ENCODE measurements at regions not wholly inside any gene's neighbourhood (a gene's known extent, or its start where the extent isn't known, plus 50 kb on each side); places are given as distances from the start of the nearest gene placed in this dataset.
"Not testable (repeated sequence)": the region's sequence is repeated elsewhere in the genome, so short reads cannot be mapped to it uniquely, and the experiment has no call there.

DNA sequence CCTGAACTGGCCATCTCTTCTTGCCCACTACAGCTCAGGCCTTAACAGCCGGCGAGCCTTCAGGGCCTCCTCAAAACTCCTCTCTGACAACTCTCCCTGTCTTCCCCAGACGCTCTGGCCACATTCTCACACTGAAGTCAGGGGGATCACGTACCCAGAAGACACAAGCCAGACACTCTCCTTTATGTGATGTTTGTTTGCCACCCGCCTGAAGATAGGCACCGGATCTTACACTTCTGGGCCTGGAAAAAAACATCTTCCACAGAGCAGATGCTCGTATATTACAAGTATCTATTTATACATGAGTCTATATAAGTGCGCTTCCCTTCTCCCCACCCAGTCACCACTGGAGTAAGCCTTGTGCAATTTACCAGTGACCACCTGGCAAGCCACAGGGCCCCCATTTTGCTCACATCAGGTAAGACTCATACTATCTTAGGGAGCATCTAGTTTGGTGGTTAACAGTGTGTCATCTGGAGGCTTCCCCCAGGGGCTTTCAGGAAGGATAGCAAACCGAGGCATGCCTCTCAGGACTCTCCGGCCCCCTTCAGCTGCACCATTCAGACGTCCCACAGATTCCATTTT is 349.4 kb downstream of the SOX9 start:
- H3K27ac ChIP-seq = no peak overlapping the region
- no peaks in the 10 kb centered on the region for H3K27me3 ChIP-seq
- intact Hi-C loops (cut with DNase I) = no loop called here
- no peaks in the 10 kb centered on the region for H3K36me3 ChIP-seq (replicated peaks in 1 of 2)
- no peak for DNase-seq
- 76 to 83% (median 79%) methylated on average over 11 of the region's 11 CpGs for WGBS, 4 donors
- H3K9me3 ChIP-seq (replicated peaks in 1 of 3) = no peaks in the 10 kb centered on the region
- no peak for TF ChIP-seq POLR2A (IDR thresholded peaks at IDR 0.05)
- TF ChIP-seq, protein P1, sequence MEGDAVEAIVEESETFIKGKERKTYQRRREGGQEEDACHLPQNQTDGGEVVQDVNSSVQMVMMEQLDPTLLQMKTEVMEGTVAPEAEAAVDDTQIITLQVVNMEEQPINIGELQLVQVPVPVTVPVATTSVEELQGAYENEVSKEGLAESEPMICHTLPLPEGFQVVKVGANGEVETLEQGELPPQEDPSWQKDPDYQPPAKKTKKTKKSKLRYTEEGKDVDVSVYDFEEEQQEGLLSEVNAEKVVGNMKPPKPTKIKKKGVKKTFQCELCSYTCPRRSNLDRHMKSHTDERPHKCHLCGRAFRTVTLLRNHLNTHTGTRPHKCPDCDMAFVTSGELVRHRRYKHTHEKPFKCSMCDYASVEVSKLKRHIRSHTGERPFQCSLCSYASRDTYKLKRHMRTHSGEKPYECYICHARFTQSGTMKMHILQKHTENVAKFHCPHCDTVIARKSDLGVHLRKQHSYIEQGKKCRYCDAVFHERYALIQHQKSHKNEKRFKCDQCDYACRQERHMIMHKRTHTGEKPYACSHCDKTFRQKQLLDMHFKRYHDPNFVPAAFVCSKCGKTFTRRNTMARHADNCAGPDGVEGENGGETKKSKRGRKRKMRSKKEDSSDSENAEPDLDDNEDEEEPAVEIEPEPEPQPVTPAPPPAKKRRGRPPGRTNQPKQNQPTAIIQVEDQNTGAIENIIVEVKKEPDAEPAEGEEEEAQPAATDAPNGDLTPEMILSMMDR (IDR thresholded peaks at IDR 0.05) = no peak
- no peak overlapping the region for H3K4me3 ChIP-seq
- no peaks in the 10 kb centered on the region for H3K4me1 ChIP-seq (replicated peaks in 1 of 2)

DNA sequence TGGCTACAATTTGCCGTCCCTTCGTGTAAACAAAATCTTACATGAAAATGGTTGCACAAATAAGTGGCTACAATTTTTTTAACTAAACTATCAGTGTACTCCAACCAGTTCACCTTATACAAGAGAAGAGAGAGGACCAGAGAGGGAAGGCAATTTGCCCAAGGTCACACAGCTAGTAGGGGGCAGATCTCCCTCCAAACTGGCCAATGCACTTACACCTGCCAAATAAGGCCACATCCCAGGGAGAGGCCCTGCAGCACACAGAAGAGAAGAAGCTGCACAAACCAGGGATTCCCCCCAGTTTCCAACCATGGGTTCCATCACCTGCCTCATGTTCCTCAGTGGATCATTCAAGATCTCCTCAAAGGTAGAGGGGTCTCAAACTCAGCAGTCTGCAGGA is 349.9 kb downstream of the SOX9 start:
- intact Hi-C loops (cut with DNase I) = no loop called here
- DNase-seq = no peak
- Histone ChIP-seq H3K4me1 (replicated peaks in 1 of 2) (no peaks in the 10 kb centered on the region), H3K27ac (no peak overlapping the region), H3K27me3 (no peaks in the 10 kb centered on the region), H3K9me3 (replicated peaks in 1 of 3) (no peaks in the 10 kb centered on the region), H3K36me3 (replicated peaks in 1 of 2) (no peaks in the 10 kb centered on the region), H3K4me3 (no peak overlapping the region)
- 91 to 98% (median 95%) methylated on average over 2 of the region's 2 CpGs for WGBS, 4 donors
- no peak for TF ChIP-seq POLR2A (IDR thresholded peaks at IDR 0.05)
- TF ChIP-seq, protein P1 (IDR thresholded peaks at IDR 0.05) = no peak

DNA sequence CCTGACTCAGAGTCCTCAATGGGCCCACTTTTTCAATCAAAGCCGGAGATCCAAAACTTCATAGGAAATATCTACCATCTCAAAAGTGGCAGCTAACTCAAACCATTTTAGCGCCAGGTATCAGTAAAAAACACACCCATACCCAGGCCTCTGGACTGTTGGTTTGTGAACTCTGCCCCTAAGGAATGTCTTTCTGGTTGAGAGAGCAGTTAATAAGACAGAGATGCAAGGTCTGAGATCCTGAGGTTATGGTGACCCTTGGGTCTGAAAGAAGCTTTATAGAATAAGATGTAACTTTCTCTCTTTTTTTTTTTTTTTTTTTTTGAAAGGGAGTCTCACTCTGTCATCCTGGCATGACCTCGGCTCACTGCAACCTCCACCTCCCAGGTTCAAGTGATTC is 350.5 kb downstream of the SOX9 start:
- no peak overlapping the region for H3K4me3 ChIP-seq
- no peaks in the 10 kb centered on the region for H3K27me3 ChIP-seq
- 81 to 94% (median 86%) methylated on average over 3 of the region's 3 CpGs for whole genome bisulfite sequencing, 4 donors
- TF ChIP-seq, protein P1 (IDR thresholded peaks at IDR 0.05) = no peak
- H3K4me1 ChIP-seq (replicated peaks in 1 of 2) = no peaks in the 10 kb centered on the region
- intact Hi-C loops (cut with DNase I) = no loop called here
- no peak overlapping the region for H3K27ac ChIP-seq
- H3K36me3 ChIP-seq (replicated peaks in 1 of 2) = no peaks in the 10 kb centered on the region
- no peaks in the 10 kb centered on the region for H3K9me3 ChIP-seq (replicated peaks in 1 of 3)
- no peak for DNase-seq

DNA sequence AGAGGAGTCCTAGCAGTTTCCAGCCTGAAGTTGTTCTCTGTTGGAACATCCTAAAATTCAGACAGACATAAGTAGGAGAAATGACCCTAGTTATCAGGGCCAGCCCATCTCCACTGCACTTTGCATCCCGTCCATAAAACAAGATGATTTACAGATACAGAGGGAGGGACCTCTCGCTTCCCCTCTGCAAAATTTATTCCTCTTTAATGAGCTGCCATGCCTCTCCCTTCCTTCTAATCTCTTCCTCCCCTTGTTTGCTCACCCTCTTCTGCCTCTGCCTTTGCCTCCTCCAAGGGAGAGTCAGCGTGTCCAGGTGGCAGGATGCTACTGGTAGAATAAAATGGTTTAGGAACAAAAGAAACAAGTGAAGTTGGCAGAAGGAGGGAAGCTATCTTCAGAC is 351.3 kb downstream of the SOX9 start:
- Histone ChIP-seq H3K36me3 (replicated peaks in 1 of 2) (no peaks in the 10 kb centered on the region), H3K4me1 (replicated peaks in 1 of 2) (no peaks in the 10 kb centered on the region), H3K4me3 (no peak overlapping the region), H3K27me3 (no peaks in the 10 kb centered on the region), H3K27ac (no peak overlapping the region), H3K9me3 (replicated peaks in 1 of 3) (no peaks in the 10 kb centered on the region)
- TF ChIP-seq, protein P1 (IDR thresholded peaks at IDR 0.05) = no peak
- TF ChIP-seq POLR2A (IDR thresholded peaks at IDR 0.05) = no peak
- no peak for DNase-seq
- intact Hi-C loops (cut with DNase I) = no loop called here
- 53 to 64% (median 57%) methylated on average over 3 of the region's 3 CpGs for WGBS, 4 donors

DNA sequence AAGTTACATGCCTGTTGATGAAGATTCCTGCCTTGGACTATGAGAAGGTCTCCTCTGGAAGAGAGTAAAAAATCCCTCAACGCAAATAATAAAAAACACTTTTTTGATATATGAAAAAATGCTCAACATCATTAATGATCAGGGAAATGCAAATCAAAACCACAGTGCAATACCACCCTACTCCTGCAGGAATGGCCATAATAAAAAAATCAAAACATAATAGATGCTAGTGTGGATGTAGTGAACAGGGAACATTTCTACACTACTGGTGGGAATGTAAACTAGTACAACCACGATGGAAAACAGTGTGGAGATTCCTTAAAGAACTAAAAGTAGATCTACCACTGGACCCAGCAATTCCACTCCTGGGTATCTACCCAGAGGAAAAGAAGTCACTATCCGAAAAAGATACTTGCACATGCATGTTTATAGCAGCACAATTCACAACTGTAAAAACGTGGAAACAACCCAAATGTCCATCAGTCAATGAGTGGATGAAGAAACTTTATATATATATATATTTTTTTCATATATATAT is 352.1 kb downstream of the SOX9 start:
- 76 to 80% (median 78%) methylated on average over 4 of the region's 4 CpGs for WGBS, 4 donors
- H3K4me1 ChIP-seq (replicated peaks in 1 of 2); H3K27me3 ChIP-seq; H3K36me3 ChIP-seq (replicated peaks in 1 of 2); H3K4me3 ChIP-seq; H3K9me3 ChIP-seq (replicated peaks in 1 of 3); DNase-seq; H3K27ac ChIP-seq; intact Hi-C loops (cut with DNase I): not testable (repeated sequence)
